Gastroesophageal sphincter (tissue), 3 donors: ENCODE measurements at regions not wholly inside any gene's neighbourhood (a gene's known extent, or its start where the extent isn't known, plus 50 kb on each side); places are given as distances from the start of the nearest gene placed in this dataset.

Experiments
- EP300 ChIP-seq: sonication (generic); formaldehyde crosslinking; IDR thresholded peaks from one replicate; pipeline ENCODE4 v1.6.1; 2017; ENCODE audit warnings: antibody characterized with exemption, mild to moderate bottlenecking
- POLR2A ChIP-seq, 2 donors: fragments of 450-650 bp; IDR thresholded peaks; one replicate each; pipeline ENCODE4 v1.6.1; 2017; ENCODE audit warnings: antibody characterized with exemption in 2 of 2, mild to moderate bottlenecking in 2 of 2, moderate library complexity in 1 of 2
- TF ChIP-seq, protein P1 (sequence below), 4 experiments: fragments of 200-600 bp in 2 of 4; fragments of 450-650 bp in 2 of 4; sonication (generic) in 1 of 4; IDR thresholded peaks; one replicate each; pipeline ENCODE4 v1.5.1; 2017 to 2019; ENCODE audit warnings: antibody characterized with exemption in 4 of 4, mild to moderate bottlenecking in 2 of 4, moderate library complexity in 2 of 4

DNA sequence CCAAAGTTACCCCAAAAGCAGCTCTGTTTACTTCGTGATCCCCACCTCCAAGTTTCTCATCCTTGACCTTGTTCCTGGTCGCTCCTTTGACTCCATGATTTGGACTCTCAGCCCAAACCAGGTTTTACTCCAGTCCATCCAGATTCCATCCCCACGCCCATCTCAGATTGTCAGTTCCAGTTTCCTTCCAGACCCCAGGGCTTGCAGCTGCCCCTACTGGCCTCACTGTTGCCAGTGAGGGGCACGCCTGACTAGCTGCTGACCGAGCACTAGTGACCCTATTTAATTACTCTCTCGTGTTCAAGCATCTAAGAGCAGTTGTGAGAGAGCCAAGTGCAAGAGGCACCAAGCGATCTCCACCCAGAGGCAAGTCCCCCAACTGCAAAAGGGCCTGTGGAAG lies 155.1 kb upstream of the FUT8 start:
- TF ChIP-seq POLR2A (IDR thresholded peaks at IDR 0.05) = no peak
- TF ChIP-seq, protein P1, sequence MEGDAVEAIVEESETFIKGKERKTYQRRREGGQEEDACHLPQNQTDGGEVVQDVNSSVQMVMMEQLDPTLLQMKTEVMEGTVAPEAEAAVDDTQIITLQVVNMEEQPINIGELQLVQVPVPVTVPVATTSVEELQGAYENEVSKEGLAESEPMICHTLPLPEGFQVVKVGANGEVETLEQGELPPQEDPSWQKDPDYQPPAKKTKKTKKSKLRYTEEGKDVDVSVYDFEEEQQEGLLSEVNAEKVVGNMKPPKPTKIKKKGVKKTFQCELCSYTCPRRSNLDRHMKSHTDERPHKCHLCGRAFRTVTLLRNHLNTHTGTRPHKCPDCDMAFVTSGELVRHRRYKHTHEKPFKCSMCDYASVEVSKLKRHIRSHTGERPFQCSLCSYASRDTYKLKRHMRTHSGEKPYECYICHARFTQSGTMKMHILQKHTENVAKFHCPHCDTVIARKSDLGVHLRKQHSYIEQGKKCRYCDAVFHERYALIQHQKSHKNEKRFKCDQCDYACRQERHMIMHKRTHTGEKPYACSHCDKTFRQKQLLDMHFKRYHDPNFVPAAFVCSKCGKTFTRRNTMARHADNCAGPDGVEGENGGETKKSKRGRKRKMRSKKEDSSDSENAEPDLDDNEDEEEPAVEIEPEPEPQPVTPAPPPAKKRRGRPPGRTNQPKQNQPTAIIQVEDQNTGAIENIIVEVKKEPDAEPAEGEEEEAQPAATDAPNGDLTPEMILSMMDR (IDR thresholded peaks at IDR 0.05) = no peak
- TF ChIP-seq EP300 = no peak
